PC-9 (cell line): ENCODE measurements at regions not wholly inside any gene's neighbourhood (a gene's known extent, or its start where the extent isn't known, plus 50 kb on each side); places are given as distances from the start of the nearest gene placed in this dataset.

ENCODE experiments used
- BruUV-seq: library from RNA; stranded (reverse); fragments of 400-500 nt; replicated peaks from 2 replicates; lab custom pipeline; 2021; lab: Mats Ljungman, UMichigan
- CTCF ChIA-PET: fragments of 300-600 bp; sonication (Branson Sonifier 250); formaldehyde crosslinking; loops from one replicate; lab custom pipeline; 2022; ENCODE audit warnings: antibody characterized with exemption; lab: Charles Lee
- POLR2A ChIA-PET: fragments of 300-600 bp; sonication (Branson Sonifier 250); formaldehyde crosslinking; loops from one replicate; lab custom pipeline; 2022; ENCODE audit warnings: antibody characterized with exemption; ENCODE audit not compliant: unreplicated experiment; lab: Charles Lee
- DNase-seq, 2 experiments: peaks; one replicate each; pipeline versions ENCODE4 v3.0.0 to v3.0.0-alpha.2; 2015 to 2022; ENCODE audit warnings: mixed read lengths in 1 of 2
- H2AFZ ChIP-seq: fragments of 200-600 bp; sonication (generic); 2 replicates; pipeline ENCODE4 v1.8.1; 2017; ENCODE audit warnings: antibody characterized with exemption
- H3F3A ChIP-seq: fragments of 200-600 bp; sonication (generic); 2 replicates; pipeline ENCODE4 v1.8.1; 2017; ENCODE audit warnings: antibody characterized with exemption, mild to moderate bottlenecking, low read depth; ENCODE audit not compliant: insufficient read depth
- H3K27ac ChIP-seq: fragments of 200-600 bp; sonication (generic); 2 replicates; pipeline ENCODE4 v1.6.1; 2016; ENCODE audit warnings: mixed run types
- H3K27me3 ChIP-seq: fragments of 200-600 bp; sonication (generic); 2 replicates; pipeline ENCODE4 v1.6.1; 2016; ENCODE audit warnings: low read depth, mixed run types; ENCODE audit not compliant: insufficient read depth
- H3K36me3 ChIP-seq: fragments of 200-600 bp; sonication (generic); 2 replicates; pipeline ENCODE4 v1.6.1; 2016; ENCODE audit warnings: low read depth, mixed run types
- H3K4me1 ChIP-seq: fragments of 200-600 bp; sonication (generic); replicated peaks from 2 replicates; pipeline ENCODE4 v1.6.1; 2016; ENCODE audit warnings: mixed run types; ENCODE audit not compliant: insufficient read depth
- H3K4me2 ChIP-seq: fragments of 200-600 bp; sonication (generic); 2 replicates; pipeline ENCODE4 v1.6.1; 2017; ENCODE audit warnings: mixed run types
- H3K4me3 ChIP-seq: fragments of 200-600 bp; sonication (generic); 2 replicates; pipeline ENCODE4 v1.6.1; 2016; ENCODE audit warnings: mixed run types
- H3K79me2 ChIP-seq: fragments of 200-600 bp; sonication (generic); 2 replicates; pipeline ENCODE4 v1.6.1; 2017; ENCODE audit warnings: low read depth, mixed run types
- H3K9me2 ChIP-seq: fragments of 200-600 bp; sonication (generic); 2 replicates; pipeline ENCODE4 v1.8.1; 2017; ENCODE audit warnings: mild to moderate bottlenecking; ENCODE audit not compliant: insufficient read depth
- H3K9me3 ChIP-seq: fragments of 200-600 bp; sonication (generic); 2 replicates; pipeline ENCODE4 v1.8.1; 2016; ENCODE audit warnings: low read depth; ENCODE audit not compliant: insufficient read depth
- H4K20me1 ChIP-seq: fragments of 200-600 bp; sonication (generic); 2 replicates; pipeline ENCODE4 v1.8.1; 2017; ENCODE audit not compliant: insufficient read depth
- CTCF ChIP-seq: fragments of 200-600 bp; sonication (generic); conservative IDR thresholded peaks from 2 replicates; pipeline ENCODE4 v1.6.1; 2017; ENCODE audit warnings: mixed run types, antibody characterized with exemption, mild to moderate bottlenecking, moderate library complexity
- EZH2 ChIP-seq: fragments of 200-600 bp; sonication (generic); IDR thresholded peaks from 2 replicates; pipeline ENCODE4 v1.8.0; 2017; ENCODE audit warnings: antibody characterized with exemption, low read depth
- intact Hi-C: fragments of 100-400 bp; cut with micrococcal nuclease; formaldehyde crosslinking; loops from one replicate; pipeline ENCODE4 v1.10.0; 2022; ENCODE audit not compliant: unreplicated experiment

DNA sequence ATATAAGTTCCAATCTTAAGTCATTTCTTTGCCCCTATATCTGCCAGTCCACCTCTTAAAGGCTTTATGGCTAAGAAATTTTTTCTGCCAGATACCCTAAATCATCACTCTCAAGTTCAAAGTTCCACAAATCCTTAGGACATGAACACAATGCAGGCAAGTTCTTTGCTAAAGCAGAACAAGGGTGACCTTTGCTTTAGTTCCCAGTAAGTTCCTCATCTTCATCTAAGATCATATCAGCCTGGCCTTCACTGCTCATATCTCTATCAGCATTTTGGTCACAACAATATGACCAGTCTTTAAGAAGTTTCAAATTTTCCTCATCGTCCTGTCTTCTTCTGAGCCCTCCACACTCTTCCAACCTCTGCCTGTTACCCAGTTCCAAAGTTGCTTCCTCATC, 402.2 kb upstream of the RUNX1 start:
- Histone ChIP-seq H3K9me3 (no peaks in the 10 kb centered on the region), H3K36me3 (no peaks in the 10 kb centered on the region), H3K9me2 (no peaks in the 10 kb centered on the region), H3K79me2 (no peaks in the 10 kb centered on the region), H3K4me3 (no peak overlapping the region), H4K20me1 (no peaks in the 10 kb centered on the region), H3K4me1 (no peaks in the 10 kb centered on the region), H3K27ac (no peak overlapping the region), H3K27me3 (no peaks in the 10 kb centered on the region), H2AFZ (no peak overlapping the region), H3F3A (no peaks in the 10 kb centered on the region), H3K4me2 (no peak overlapping the region)
- no TSS peak for BruUV-seq
- intact Hi-C loops: no loop called here
- ChIA-PET CTCF (no interaction called here), POLR2A (no interaction called here)
- no peak for TF ChIP-seq CTCF
- TF ChIP-seq EZH2: no peak
- DNase-seq: no peak

GRCh38 chr21:35450830-35451229, 401.7 kb upstream of the RUNX1 start:
- no peaks in the 10 kb centered on the region for H3K36me3 ChIP-seq
- TF ChIP-seq CTCF: no peak
- no peak for TF ChIP-seq EZH2
- no peak overlapping the region for H3K4me2 ChIP-seq
- H3K27me3 ChIP-seq: no peaks in the 10 kb centered on the region
- DNase-seq: no peak
- intact Hi-C loops: no loop called here
- no peaks in the 10 kb centered on the region for H3K9me3 ChIP-seq
- H3K79me2 ChIP-seq: no peaks in the 10 kb centered on the region
- no peaks in the 10 kb centered on the region for H3K9me2 ChIP-seq
- CTCF ChIA-PET: no interaction called here
- H3K4me3 ChIP-seq: no peak overlapping the region
- POLR2A ChIA-PET: no interaction called here
- H4K20me1 ChIP-seq: no peaks in the 10 kb centered on the region
- no TSS peak for BruUV-seq
- H3K27ac ChIP-seq: no peak overlapping the region
- no peaks in the 10 kb centered on the region for H3F3A ChIP-seq
- H3K4me1 ChIP-seq: no peaks in the 10 kb centered on the region
- H2AFZ ChIP-seq: no peak overlapping the region

- H3K27ac ChIP-seq: no peak overlapping the region
- H3K9me3 ChIP-seq: no peaks in the 10 kb centered on the region
- ChIA-PET CTCF (no interaction called here), POLR2A (interaction anchor here (0.7 kb wide), 1 partner anchor 401 kb away, joined by 5 read pairs; no protein-coding TSS in a partner anchor)
- H2AFZ ChIP-seq: no peak overlapping the region
- no peaks in the 10 kb centered on the region for H4K20me1 ChIP-seq
- H3K9me2 ChIP-seq: no peaks in the 10 kb centered on the region
- DNase-seq: no peak
- no peaks in the 10 kb centered on the region for H3K27me3 ChIP-seq
- H3K4me2 ChIP-seq: no peak overlapping the region
- no peak overlapping the region for H3K4me3 ChIP-seq
- intact Hi-C loops: no loop called here
- no TSS peak for BruUV-seq
- TF ChIP-seq EZH2 (no peak), CTCF (no peak)
- H3K36me3 ChIP-seq: no peaks in the 10 kb centered on the region
- no peaks in the 10 kb centered on the region for H3K79me2 ChIP-seq
- H3K4me1 ChIP-seq: no peaks in the 10 kb centered on the region
- H3F3A ChIP-seq: no peaks in the 10 kb centered on the region
Observed at GRCh38 chr21:35449846-35450245, 400.7 kb upstream of the RUNX1 start.
